ENCODE measurements at regions not wholly inside any gene's neighbourhood (a gene's known extent, or its start where the extent isn't known, plus 50 kb on each side); places are given as distances from the start of the nearest gene placed in this dataset.

GRCh38 chr10:29780096-29780495 lies 145.3 kb upstream of the SVIL start:
- H3K79me2 ChIP-seq (ENCODE audit: insufficient read depth, low read length) = no peaks in the 10 kb centered on the region
- H4K91ac ChIP-seq (ENCODE audit: insufficient read length, low read depth, low read length) = no peak overlapping the region
- H3K23ac ChIP-seq (ENCODE audit: insufficient read length, low read depth, low read length) = no peak overlapping the region
- no peak overlapping the region for H3K4ac ChIP-seq (ENCODE audit: low read depth, low read length)
- no peak overlapping the region for H4K5ac ChIP-seq (ENCODE audit: insufficient read length, low read depth, low read length)
- H2BK5ac ChIP-seq (ENCODE audit: insufficient read length, low read length) = no peak overlapping the region
- H2BK12ac ChIP-seq (ENCODE audit: insufficient read length, low read depth, low read length) = no peak overlapping the region
- no peak overlapping the region for H2BK120ac ChIP-seq (ENCODE audit: low read depth, low read length, poor library complexity, severe bottlenecking)
- H2BK20ac ChIP-seq (ENCODE audit: low read depth, low read length, poor library complexity, severe bottlenecking) = no peak overlapping the region
- H3K23me2 ChIP-seq (ENCODE audit: insufficient read length, low read depth, low read length, poor library complexity, severe bottlenecking) = no peaks in the 10 kb centered on the region
- no peaks in the 10 kb centered on the region for H3K79me1 ChIP-seq (ENCODE audit: insufficient read depth, low read depth, low read length, poor library complexity, severe bottlenecking)
- TF ChIP-seq, protein P1, sequence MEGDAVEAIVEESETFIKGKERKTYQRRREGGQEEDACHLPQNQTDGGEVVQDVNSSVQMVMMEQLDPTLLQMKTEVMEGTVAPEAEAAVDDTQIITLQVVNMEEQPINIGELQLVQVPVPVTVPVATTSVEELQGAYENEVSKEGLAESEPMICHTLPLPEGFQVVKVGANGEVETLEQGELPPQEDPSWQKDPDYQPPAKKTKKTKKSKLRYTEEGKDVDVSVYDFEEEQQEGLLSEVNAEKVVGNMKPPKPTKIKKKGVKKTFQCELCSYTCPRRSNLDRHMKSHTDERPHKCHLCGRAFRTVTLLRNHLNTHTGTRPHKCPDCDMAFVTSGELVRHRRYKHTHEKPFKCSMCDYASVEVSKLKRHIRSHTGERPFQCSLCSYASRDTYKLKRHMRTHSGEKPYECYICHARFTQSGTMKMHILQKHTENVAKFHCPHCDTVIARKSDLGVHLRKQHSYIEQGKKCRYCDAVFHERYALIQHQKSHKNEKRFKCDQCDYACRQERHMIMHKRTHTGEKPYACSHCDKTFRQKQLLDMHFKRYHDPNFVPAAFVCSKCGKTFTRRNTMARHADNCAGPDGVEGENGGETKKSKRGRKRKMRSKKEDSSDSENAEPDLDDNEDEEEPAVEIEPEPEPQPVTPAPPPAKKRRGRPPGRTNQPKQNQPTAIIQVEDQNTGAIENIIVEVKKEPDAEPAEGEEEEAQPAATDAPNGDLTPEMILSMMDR (conservative IDR thresholded peaks at IDR 0.05) = no peak
- H3K36me3 Mint-ChIP-seq (ENCODE audit: insufficient read depth in 1 of 3, low read depth in 3 of 3) = no peaks in the 10 kb centered on the region; a peak in 1 of 7 replicates
- H3K14ac ChIP-seq (ENCODE audit: insufficient read depth, low read length) = no peak overlapping the region
- no peaks in the 10 kb centered on the region for H3K9me3 ChIP-seq (ENCODE audit: control insufficient read depth, low read depth, low read length)
- no peak overlapping the region for H2AK5ac ChIP-seq (ENCODE audit: insufficient read length, low read length)
- H3K4me2 ChIP-seq (ENCODE audit: insufficient read depth, insufficient read length, low read length) = no peak overlapping the region
- H3T11ph ChIP-seq (ENCODE audit: low read length) = no peak overlapping the region
- H3K4me1 Mint-ChIP-seq = peaks cover 5 to 14% of the 10 kb centered on the region in 2 experiments
- no peak overlapping the region for H4K8ac ChIP-seq (replicated peaks; ENCODE audit: insufficient read length, low read depth, low read length)
- no CpG with 5 or more reads among the region's 1 CpG for WGBS (ENCODE audit: extremely low coverage, insufficient read length, low lambda C conversion rate)
- H2AFZ ChIP-seq (ENCODE audit: low read length) = no peak overlapping the region
- H3K4me1 ChIP-seq (ENCODE audit: insufficient read depth, low read length) = no peaks in the 10 kb centered on the region; the same call in 1 of the 2 replicates
- H4K20me1 ChIP-seq (ENCODE audit: control insufficient read depth, insufficient read depth, insufficient read length) = no peaks in the 10 kb centered on the region
- H3K18ac ChIP-seq (ENCODE audit: insufficient read length, low read depth, low read length) = no peak overlapping the region
- H3K27me3 ChIP-seq (ENCODE audit: insufficient read depth, low read length) = no peaks in the 10 kb centered on the region
- peaks cover 27% of the 10 kb centered on the region for H3K27me3 Mint-ChIP-seq (ENCODE audit: low read depth)
- H3K27ac Mint-ChIP-seq = no peak overlapping the region; a peak in 1 of 7 replicates
- no peak overlapping the region for H3K4me3 Mint-ChIP-seq
- no peak overlapping the region for H3K56ac ChIP-seq (ENCODE audit: insufficient read length, low read depth, low read length)
- H3K27ac ChIP-seq (ENCODE audit: insufficient read length, low read depth, low read length) = no peak overlapping the region
- H3K9ac ChIP-seq (ENCODE audit: extremely low read depth, insufficient read length, low read length) = no peak overlapping the region
- no peak overlapping the region for H2BK15ac ChIP-seq (ENCODE audit: low read depth, low read length)
- no peaks in the 10 kb centered on the region for H3K9me3 Mint-ChIP-seq
- no peak for DNase-seq
